ENCODE measurements at regions not wholly inside any gene's neighbourhood (a gene's known extent, or its start where the extent isn't known, plus 50 kb on each side); places are given as distances from the start of the nearest gene placed in this dataset.
"Not testable (repeated sequence)": the region's sequence is repeated elsewhere in the genome, so short reads cannot be mapped to it uniquely, and the experiment has no call there.

DNA sequence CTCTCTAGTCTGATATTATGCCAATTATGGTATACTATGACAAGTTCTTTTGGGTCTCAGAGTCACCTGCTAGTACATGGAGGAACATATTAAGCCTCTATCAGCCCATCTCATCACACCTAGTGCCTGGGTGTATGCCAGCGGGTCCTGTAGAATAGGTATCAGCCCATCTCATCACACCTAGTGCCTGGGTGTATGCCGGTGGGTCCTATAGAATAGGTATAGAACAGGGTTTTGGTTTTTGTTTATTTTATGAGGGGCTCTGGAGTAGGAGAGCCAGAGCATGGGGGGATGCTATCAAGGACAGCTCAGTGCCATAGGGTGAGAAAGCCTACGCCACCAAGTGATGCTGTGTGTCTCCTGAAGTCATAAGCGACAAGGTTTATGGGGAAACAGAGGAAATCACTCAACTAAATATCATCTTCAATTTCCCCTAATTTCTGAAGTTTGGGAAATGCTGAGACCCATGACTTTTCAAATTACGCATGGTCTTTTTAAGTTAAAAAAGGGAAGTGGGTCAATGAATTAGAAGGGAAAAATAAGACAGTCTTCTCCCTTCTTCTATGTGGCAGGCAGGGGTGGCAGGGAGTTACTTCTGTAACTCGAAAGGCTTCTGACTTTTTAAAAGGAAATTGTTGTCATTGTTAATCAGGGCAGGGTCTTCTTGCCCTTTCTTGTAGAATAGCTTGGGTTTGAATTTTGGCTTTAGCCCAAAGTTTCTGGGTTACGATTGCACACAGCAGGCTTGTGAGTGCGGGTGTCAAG lies 781.0 kb upstream of the TPTE start:
- H3K4me1 ChIP-seq (ENCODE audit: control insufficient read depth, insufficient read depth, low read length); POLR2A ChIA-PET; CTCF ChIA-PET; H3K4me3 ChIP-seq (ENCODE audit: low read depth, low read length); H3K9me3 ChIP-seq (ENCODE audit: control insufficient read depth, insufficient read depth, low read depth, low read length); H3K36me3 ChIP-seq (ENCODE audit: control insufficient read depth in 2 of 2, insufficient read depth in 1 of 2, low read length in 2 of 2); H3K27ac ChIP-seq (ENCODE audit: extremely low read depth, low read depth, low read length): not testable (repeated sequence)

GRCh38 chr21:9740991-9741742 lies 780.2 kb upstream of the TPTE start:
- H3K4me1 ChIP-seq (ENCODE audit: control insufficient read depth, insufficient read depth, low read length); H3K27ac ChIP-seq (ENCODE audit: extremely low read depth, low read depth, low read length); POLR2A ChIA-PET; CTCF ChIA-PET; H3K36me3 ChIP-seq (ENCODE audit: control insufficient read depth in 2 of 2, insufficient read depth in 1 of 2, low read length in 2 of 2); H3K9me3 ChIP-seq (ENCODE audit: control insufficient read depth, insufficient read depth, low read depth, low read length); H3K4me3 ChIP-seq (ENCODE audit: low read depth, low read length): not testable (repeated sequence)

- CTCF ChIA-PET; H3K27ac ChIP-seq (ENCODE audit: extremely low read depth, low read depth, low read length); POLR2A ChIA-PET; H3K9me3 ChIP-seq (ENCODE audit: control insufficient read depth, insufficient read depth, low read depth, low read length); H3K36me3 ChIP-seq (ENCODE audit: control insufficient read depth in 2 of 2, insufficient read depth in 1 of 2, low read length in 2 of 2); H3K4me1 ChIP-seq (ENCODE audit: control insufficient read depth, insufficient read depth, low read length); H3K4me3 ChIP-seq (ENCODE audit: low read depth, low read length): not testable (repeated sequence)
Measured at GRCh38 chr21:9743566-9743965, 777.8 kb upstream of the TPTE start.

GRCh38 chr21:9744166-9744565 lies 777.2 kb upstream of the TPTE start:
- POLR2A ChIA-PET, CTCF ChIA-PET: not testable (repeated sequence)

DNA sequence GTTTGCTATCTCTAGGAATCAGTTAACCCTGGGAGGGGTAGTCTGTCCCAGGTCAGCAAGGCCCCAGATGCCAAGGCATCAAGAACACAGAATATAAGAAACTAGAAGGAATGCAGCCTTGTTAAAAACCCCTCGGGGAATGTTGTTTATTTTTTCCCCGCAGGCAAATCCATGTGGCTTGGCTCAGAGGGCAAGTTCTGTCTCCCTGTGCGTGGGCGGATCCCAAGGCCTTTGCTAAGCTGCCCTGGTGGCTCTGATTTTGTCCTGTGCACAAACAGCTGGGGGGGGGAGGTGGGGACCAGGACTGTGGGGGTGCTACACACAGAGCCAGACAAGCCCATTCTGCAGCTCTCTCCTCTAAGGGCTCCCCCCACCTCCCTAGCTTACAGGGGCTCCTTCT lies 776.8 kb upstream of the TPTE start:
- H3K27ac ChIP-seq (ENCODE audit: extremely low read depth, low read depth, low read length); CTCF ChIA-PET; H3K9me3 ChIP-seq (ENCODE audit: control insufficient read depth, insufficient read depth, low read depth, low read length); POLR2A ChIA-PET; H3K36me3 ChIP-seq (ENCODE audit: control insufficient read depth in 2 of 2, insufficient read depth in 1 of 2, low read length in 2 of 2); H3K4me3 ChIP-seq (ENCODE audit: low read depth, low read length); H3K4me1 ChIP-seq (ENCODE audit: control insufficient read depth, insufficient read depth, low read length): not testable (repeated sequence)

More at GRCh38 chr21:9744166-9744565, 777.2 kb upstream of the TPTE start:
- not testable (repeated sequence) for H3K4me1 ChIP-seq (ENCODE audit: control insufficient read depth, insufficient read depth, low read length); H3K4me3 ChIP-seq (ENCODE audit: low read depth, low read length); H3K9me3 ChIP-seq (ENCODE audit: control insufficient read depth, insufficient read depth, low read depth, low read length); H3K36me3 ChIP-seq (ENCODE audit: control insufficient read depth in 2 of 2, insufficient read depth in 1 of 2, low read length in 2 of 2); H3K27ac ChIP-seq (ENCODE audit: extremely low read depth, low read depth, low read length)

DNA sequence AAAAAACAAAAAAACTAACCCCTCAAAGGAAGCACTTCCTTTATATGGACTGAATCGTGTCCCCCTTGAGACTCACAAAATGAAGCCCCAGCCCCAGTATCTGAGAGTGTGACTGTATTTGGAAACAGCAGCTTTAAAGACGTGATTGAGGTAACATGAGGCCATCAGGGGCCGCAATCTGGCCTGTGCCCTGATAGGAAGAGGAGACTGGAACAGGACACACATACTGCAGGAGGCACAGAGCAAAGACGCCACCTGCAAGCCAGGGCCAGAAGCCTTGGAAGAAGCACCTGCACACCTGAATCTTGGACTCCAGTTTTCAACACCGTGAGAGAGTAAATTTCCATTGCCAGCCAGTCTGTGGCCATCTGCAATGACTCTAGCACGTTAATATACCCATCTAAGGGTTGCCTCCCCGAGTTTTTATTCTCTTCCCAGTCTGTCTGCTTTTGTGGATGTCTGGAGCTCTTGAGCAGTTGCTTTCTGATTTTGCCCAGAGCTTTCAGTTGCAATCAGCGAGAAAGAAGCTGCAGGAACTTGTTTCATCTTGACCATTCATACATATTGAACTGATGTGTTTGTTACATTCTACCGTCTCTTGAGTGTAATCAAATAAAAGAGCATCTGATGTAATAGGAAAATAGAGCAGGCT lies 775.8 kb upstream of the TPTE start:
- CTCF ChIA-PET; H3K4me3 ChIP-seq (ENCODE audit: low read depth, low read length); H3K36me3 ChIP-seq (ENCODE audit: control insufficient read depth in 2 of 2, insufficient read depth in 1 of 2, low read length in 2 of 2); POLR2A ChIA-PET; H3K27ac ChIP-seq (ENCODE audit: extremely low read depth, low read depth, low read length); H3K9me3 ChIP-seq (ENCODE audit: control insufficient read depth, insufficient read depth, low read depth, low read length); H3K4me1 ChIP-seq (ENCODE audit: control insufficient read depth, insufficient read depth, low read length): not testable (repeated sequence)

- POLR2A ChIA-PET; H3K36me3 ChIP-seq (ENCODE audit: control insufficient read depth in 2 of 2, insufficient read depth in 1 of 2, low read length in 2 of 2); H3K4me3 ChIP-seq (ENCODE audit: low read depth, low read length); H3K27ac ChIP-seq (ENCODE audit: extremely low read depth, low read depth, low read length); CTCF ChIA-PET; H3K9me3 ChIP-seq (ENCODE audit: control insufficient read depth, insufficient read depth, low read depth, low read length); H3K4me1 ChIP-seq (ENCODE audit: control insufficient read depth, insufficient read depth, low read length): not testable (repeated sequence)
Measured at GRCh38 chr21:9746311-9746710, 775.1 kb upstream of the TPTE start.

- H3K36me3 ChIP-seq (ENCODE audit: control insufficient read depth in 2 of 2, insufficient read depth in 1 of 2, low read length in 2 of 2); H3K4me1 ChIP-seq (ENCODE audit: control insufficient read depth, insufficient read depth, low read length); CTCF ChIA-PET; H3K9me3 ChIP-seq (ENCODE audit: control insufficient read depth, insufficient read depth, low read depth, low read length); H3K27ac ChIP-seq (ENCODE audit: extremely low read depth, low read depth, low read length); H3K4me3 ChIP-seq (ENCODE audit: low read depth, low read length); POLR2A ChIA-PET: not testable (repeated sequence)
Measured at GRCh38 chr21:9746831-9747606, 774.4 kb upstream of the TPTE start.

DNA sequence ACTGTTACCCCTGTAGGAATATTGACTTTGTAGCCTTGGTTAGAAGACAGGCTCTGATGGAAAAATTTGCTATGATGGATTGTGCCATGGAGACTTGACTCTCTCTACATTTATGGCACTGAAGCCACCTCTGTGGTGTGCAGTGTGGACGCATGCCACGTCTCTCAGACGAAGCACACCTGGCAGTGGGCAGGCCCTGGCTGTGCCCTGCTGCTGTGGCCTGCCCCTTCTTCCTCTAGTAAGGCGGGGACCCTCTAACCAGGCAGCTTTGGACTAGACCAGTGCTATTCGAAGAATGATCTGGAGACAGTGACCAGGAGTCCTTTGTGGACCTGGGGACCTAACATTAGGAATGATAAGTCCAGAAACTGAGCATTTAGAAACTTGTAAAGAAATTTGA lies 773.5 kb upstream of the TPTE start:
- H3K9me3 ChIP-seq (ENCODE audit: control insufficient read depth, insufficient read depth, low read depth, low read length); POLR2A ChIA-PET; H3K36me3 ChIP-seq (ENCODE audit: control insufficient read depth in 2 of 2, insufficient read depth in 1 of 2, low read length in 2 of 2); H3K4me3 ChIP-seq (ENCODE audit: low read depth, low read length); H3K4me1 ChIP-seq (ENCODE audit: control insufficient read depth, insufficient read depth, low read length); CTCF ChIA-PET; H3K27ac ChIP-seq (ENCODE audit: extremely low read depth, low read depth, low read length): not testable (repeated sequence)

GRCh38 chr21:9748451-9748850 lies 772.9 kb upstream of the TPTE start:
- H3K4me1 ChIP-seq (ENCODE audit: control insufficient read depth, insufficient read depth, low read length); H3K27ac ChIP-seq (ENCODE audit: extremely low read depth, low read depth, low read length); H3K36me3 ChIP-seq (ENCODE audit: control insufficient read depth in 2 of 2, insufficient read depth in 1 of 2, low read length in 2 of 2); CTCF ChIA-PET; POLR2A ChIA-PET; H3K9me3 ChIP-seq (ENCODE audit: control insufficient read depth, insufficient read depth, low read depth, low read length); H3K4me3 ChIP-seq (ENCODE audit: low read depth, low read length): not testable (repeated sequence)
